Lower leg skin (tissue), 4 donors: ENCODE measurements at regions not wholly inside any gene's neighbourhood (a gene's known extent, or its start where the extent isn't known, plus 50 kb on each side); places are given as distances from the start of the nearest gene placed in this dataset.
"Not testable (repeated sequence)": the region's sequence is repeated elsewhere in the genome, so short reads cannot be mapped to it uniquely, and the experiment has no call there.

Experiments used
- DNase-seq, 2 donors: peaks; one replicate each; pipeline ENCODE4 v3.0.0-alpha.2; 2019; ENCODE audit warnings: low spot score in 2 of 2
- H3K4me3 ChIP-seq: fragments of 200-600 bp; sonication (generic); 2 replicates; pipeline ENCODE4 v1.5.1; 2017; ENCODE audit warnings: mild to moderate bottlenecking, low read depth; ENCODE audit not compliant: poor library complexity, severe bottlenecking
- POLR2A ChIP-seq, 2 donors: fragments of 450-650 bp; IDR thresholded peaks; one replicate each; pipeline ENCODE4 v1.6.1; 2016 to 2017; ENCODE audit warnings: antibody characterized with exemption in 2 of 2, mild to moderate bottlenecking in 1 of 2, moderate library complexity in 1 of 2
- WGBS, 2 donors: methylation state at CpG; one replicate each; pipeline ENCODE4 v1.1.5; 2018; 5-methylcytosine and 5-hydroxymethylcytosine counted together
- intact Hi-C: fragments of 100-400 bp; cut with DNase I; formaldehyde crosslinking; loops from one replicate; pipeline ENCODE4 v1.15.0; 2023; ENCODE audit warnings: low total_unique reads
- TF ChIP-seq, protein P1 (sequence below), 3 donors: fragments of 450-650 bp; IDR thresholded peaks; one replicate each; pipeline ENCODE4 v1.5.1; 2016; ENCODE audit warnings: antibody characterized with exemption in 3 of 3, mild to moderate bottlenecking in 3 of 3, moderate library complexity in 2 of 3

DNA sequence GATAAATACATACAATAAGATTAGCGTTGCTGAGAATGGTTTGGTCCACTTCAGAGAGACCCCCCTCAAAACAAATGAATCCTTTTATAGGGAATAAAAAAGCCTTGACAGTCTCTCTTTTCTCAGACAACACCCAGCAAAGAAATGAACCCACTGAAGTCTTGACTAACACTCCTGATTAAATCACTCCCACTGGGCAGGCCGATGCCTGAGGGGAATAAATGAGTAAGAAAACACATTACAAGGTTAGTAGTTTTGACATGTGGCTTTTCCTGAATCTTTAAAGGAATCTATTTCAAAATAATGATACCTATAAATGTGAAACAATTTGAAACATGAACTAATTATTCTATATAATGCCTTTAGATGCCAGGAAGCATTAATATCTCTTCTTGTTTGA is 146.9 kb upstream of the POGK start:
- WGBS, 2 donors, result 57 to 68% methylated on average over 2 of the region's 2 CpGs
- TF ChIP-seq, protein P1, sequence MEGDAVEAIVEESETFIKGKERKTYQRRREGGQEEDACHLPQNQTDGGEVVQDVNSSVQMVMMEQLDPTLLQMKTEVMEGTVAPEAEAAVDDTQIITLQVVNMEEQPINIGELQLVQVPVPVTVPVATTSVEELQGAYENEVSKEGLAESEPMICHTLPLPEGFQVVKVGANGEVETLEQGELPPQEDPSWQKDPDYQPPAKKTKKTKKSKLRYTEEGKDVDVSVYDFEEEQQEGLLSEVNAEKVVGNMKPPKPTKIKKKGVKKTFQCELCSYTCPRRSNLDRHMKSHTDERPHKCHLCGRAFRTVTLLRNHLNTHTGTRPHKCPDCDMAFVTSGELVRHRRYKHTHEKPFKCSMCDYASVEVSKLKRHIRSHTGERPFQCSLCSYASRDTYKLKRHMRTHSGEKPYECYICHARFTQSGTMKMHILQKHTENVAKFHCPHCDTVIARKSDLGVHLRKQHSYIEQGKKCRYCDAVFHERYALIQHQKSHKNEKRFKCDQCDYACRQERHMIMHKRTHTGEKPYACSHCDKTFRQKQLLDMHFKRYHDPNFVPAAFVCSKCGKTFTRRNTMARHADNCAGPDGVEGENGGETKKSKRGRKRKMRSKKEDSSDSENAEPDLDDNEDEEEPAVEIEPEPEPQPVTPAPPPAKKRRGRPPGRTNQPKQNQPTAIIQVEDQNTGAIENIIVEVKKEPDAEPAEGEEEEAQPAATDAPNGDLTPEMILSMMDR (IDR thresholded peaks at IDR 0.05), result no peak
- TF ChIP-seq POLR2A (IDR thresholded peaks at IDR 0.05), result no peak
- DNase-seq, result no peak
- H3K4me3 ChIP-seq, result no peak overlapping the region
- intact Hi-C loops, result no loop called here

GRCh38 chr1:166693158-166693557 is 146.1 kb upstream of the POGK start:
- intact Hi-C loops, result no loop called here
- TF ChIP-seq, protein P1 (IDR thresholded peaks at IDR 0.05), result no peak
- TF ChIP-seq POLR2A (IDR thresholded peaks at IDR 0.05), result no peak
- 73 to 80% methylated on average over 4 of the region's 4 CpGs for WGBS, 2 donors

DNA sequence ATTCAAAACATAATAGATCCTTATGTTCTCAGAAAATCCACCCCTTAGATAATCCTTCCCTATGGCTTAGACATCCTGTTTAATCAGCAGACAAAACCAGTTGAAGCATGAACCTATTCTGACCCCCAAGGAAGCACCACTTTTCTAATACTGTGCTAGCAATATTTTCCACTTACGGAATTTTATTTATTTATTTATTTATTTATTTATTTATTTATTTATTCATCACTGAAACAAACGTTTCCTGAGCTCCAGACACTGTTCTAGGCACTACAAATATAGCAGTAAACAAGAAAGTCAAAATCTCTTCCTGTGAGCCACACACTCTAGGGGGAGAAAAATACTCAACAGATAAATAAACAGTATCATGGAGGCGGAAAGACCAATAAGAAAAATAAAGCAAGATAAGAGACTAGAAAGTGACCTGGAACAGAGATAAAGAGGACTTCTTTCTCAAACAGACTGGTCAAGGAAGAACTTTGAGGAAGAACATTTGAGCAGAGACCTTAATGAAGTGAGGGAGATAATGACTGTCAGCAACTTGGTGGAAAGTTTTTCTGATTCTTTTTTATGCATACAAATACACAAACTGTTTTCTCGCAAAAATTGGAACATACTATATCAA is 145.5 kb upstream of the POGK start:
- H3K4me3 ChIP-seq, result no peak overlapping the region
- intact Hi-C loops, result no loop called here
- WGBS, 2 donors, result 47 to 67% methylated on average over 4 of the region's 4 CpGs
- no peak for DNase-seq
- TF ChIP-seq, protein P1 (IDR thresholded peaks at IDR 0.05), result no peak
- TF ChIP-seq POLR2A (IDR thresholded peaks at IDR 0.05), result no peak

More at GRCh38 chr1:166693158-166693557, 146.1 kb upstream of the POGK start:
- DNase-seq, result no peak
- no peak overlapping the region for H3K4me3 ChIP-seq

GRCh38 chr1:166695115-166695514 is 144.2 kb upstream of the POGK start:
- 86 to 87% methylated on average over 1 of the region's 1 CpG for WGBS, 2 donors
- no peak for DNase-seq
- no peak overlapping the region for H3K4me3 ChIP-seq
- no peak for TF ChIP-seq POLR2A (IDR thresholded peaks at IDR 0.05)
- TF ChIP-seq, protein P1 (IDR thresholded peaks at IDR 0.05), result no peak
- intact Hi-C loops, result no loop called here

DNA sequence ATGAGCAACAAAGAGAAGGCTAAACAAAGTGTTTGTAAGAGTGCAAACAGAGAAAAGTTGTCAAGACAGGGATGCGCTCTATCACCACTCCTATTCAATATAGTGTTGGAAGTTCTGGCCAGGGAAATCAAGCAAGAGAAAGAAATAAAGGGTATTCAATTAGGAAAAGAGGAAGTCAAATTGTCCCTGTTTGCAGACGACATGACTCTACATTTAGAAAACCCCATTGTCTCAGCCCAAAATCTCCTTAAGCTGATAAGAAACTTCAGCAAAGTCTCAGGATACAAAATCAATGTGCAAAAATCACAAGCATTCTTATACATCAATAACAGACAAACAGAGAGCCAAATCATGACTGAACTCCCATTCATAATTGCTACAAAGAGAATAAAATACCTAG is 143.4 kb upstream of the POGK start:
- DNase-seq, intact Hi-C loops, H3K4me3 ChIP-seq: not testable (repeated sequence)
- WGBS, 2 donors, result 74 to 84% methylated on average over 2 of the region's 2 CpGs

DNA sequence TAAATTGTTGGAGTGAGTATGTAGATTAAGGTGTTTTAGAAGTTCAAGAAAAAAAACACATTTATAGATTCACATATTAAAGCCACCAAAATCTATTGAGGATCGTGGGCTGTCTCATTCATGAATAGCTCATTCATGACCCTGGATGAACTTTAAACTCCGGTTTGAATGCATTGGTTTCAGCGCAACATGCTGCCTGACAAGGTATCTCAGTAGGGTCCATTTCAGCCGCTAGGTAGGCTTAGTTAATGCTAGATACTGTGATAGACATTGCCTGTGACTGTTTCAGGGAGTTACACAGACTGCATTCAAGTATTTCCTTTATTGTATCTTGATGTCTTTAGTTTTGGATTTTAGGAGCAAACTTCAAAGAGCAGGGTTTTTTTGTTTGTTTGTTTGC is 140.5 kb upstream of the POGK start:
- TF ChIP-seq, protein P1 (IDR thresholded peaks at IDR 0.05), result no peak
- TF ChIP-seq POLR2A (IDR thresholded peaks at IDR 0.05), result no peak
- H3K4me3 ChIP-seq, result no peak overlapping the region
- 76 to 82% methylated on average over 4 of the region's 4 CpGs for WGBS, 2 donors
- intact Hi-C loops, result no loop called here
- DNase-seq, result no peak
